Spleen (tissue), 7 donors: ENCODE measurements at regions not wholly inside any gene's neighbourhood (a gene's known extent, or its start where the extent isn't known, plus 50 kb on each side); places are given as distances from the start of the nearest gene placed in this dataset.

ENCODE experiments used
- POLR2A ChIP-seq, 3 donors: fragments of 450-650 bp; IDR thresholded peaks; one replicate each; pipeline ENCODE4 v1.5.1; 2017; ENCODE audit warnings: antibody characterized with exemption in 3 of 3, mild to moderate bottlenecking in 1 of 3
- TF ChIP-seq, protein P1 (sequence below), 11 experiments: fragments of 200-600 bp in 7 of 11; fragments of 450-650 bp in 4 of 11; sonication (generic) in 4 of 11; IDR thresholded peaks in 8 of 11; conservative IDR thresholded peaks in 3 of 11; 1 replicate in 7 of 11; 2 replicates in 4 of 11; pipeline versions ENCODE4 v1.4.0 to v1.8.0; 2016 to 2021; ENCODE audit warnings: antibody characterized with exemption in 11 of 11, inconsistent platforms in 4 of 11, mild to moderate bottlenecking in 1 of 11
- donor health status: DM: no; HTN: no; CAD: no; lungs with moderate emphysema.
- donor health status: DM: no; HTN: no; CAD: no.
- donor health status: DM: no; HTN: no; CAD: no.

DNA sequence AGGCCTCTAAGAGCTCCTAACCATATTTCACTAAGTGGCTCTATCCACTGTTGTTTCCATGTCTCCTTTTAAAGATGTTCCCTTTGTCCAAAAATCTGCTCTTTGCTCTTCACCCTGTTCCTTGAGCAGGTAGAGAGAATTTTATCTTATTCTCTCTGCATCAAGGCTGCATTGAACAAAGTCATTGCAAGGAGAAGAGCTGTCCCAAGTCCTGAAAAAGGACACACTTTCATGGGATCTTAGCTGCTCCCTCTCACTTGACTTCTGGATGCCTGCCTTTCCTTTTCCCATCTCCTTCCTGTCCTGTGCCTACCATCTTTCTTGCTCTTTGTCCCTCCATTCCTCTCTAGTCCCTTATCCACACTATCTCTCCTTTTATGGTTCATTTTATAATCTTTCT, 235.2 kb upstream of the THSD7B start:
- TF ChIP-seq, protein P1, sequence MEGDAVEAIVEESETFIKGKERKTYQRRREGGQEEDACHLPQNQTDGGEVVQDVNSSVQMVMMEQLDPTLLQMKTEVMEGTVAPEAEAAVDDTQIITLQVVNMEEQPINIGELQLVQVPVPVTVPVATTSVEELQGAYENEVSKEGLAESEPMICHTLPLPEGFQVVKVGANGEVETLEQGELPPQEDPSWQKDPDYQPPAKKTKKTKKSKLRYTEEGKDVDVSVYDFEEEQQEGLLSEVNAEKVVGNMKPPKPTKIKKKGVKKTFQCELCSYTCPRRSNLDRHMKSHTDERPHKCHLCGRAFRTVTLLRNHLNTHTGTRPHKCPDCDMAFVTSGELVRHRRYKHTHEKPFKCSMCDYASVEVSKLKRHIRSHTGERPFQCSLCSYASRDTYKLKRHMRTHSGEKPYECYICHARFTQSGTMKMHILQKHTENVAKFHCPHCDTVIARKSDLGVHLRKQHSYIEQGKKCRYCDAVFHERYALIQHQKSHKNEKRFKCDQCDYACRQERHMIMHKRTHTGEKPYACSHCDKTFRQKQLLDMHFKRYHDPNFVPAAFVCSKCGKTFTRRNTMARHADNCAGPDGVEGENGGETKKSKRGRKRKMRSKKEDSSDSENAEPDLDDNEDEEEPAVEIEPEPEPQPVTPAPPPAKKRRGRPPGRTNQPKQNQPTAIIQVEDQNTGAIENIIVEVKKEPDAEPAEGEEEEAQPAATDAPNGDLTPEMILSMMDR (IDR thresholded peaks at IDR 0.05 in 8 of 11, conservative IDR thresholded peaks at IDR 0.05 in 3 of 11), result no peak
- no peak for TF ChIP-seq POLR2A (IDR thresholded peaks at IDR 0.05)
